Kidney (tissue), 13 donors: ENCODE measurements at regions not wholly inside any gene's neighbourhood (a gene's known extent, or its start where the extent isn't known, plus 50 kb on each side); places are given as distances from the start of the nearest gene placed in this dataset.

ENCODE experiments used
- DNase-seq, 5 donors: peaks; one replicate each; pipeline ENCODE4 v3.0.0-alpha.2; 2013 to 2020
- FAIRE-seq: peaks from 2 replicates; lab custom pipeline; 2012; peaks lifted over from hg19 to GRCh38; lab: Jason Lieb, UNC
- H3K27ac ChIP-seq, 2 donors: one replicate each; pipeline ENCODE4 v1.7.0; 2013; ENCODE audit warnings: low read depth in 2 of 2, low read length in 2 of 2, inconsistent platforms in 1 of 2
- H3K27me3 ChIP-seq: one replicate; pipeline ENCODE4 v1.7.1; 2013; ENCODE audit warnings: low read length, inconsistent platforms; ENCODE audit not compliant: control insufficient read depth, insufficient read depth
- H3K36me3 ChIP-seq, 3 donors: one replicate each; pipeline versions ENCODE4 v1.7.0 to v1.7.1; 2013; ENCODE audit warnings: low read length in 3 of 3, control low read depth in 1 of 3, inconsistent platforms in 1 of 3; ENCODE audit not compliant: insufficient read depth in 3 of 3, control insufficient read depth in 2 of 3
- H3K4me1 ChIP-seq, 3 donors: one replicate each; pipeline versions ENCODE4 v1.7.0 to v1.7.1; 2013; ENCODE audit warnings: low read length in 3 of 3, inconsistent platforms in 1 of 3, low read depth in 1 of 3; ENCODE audit not compliant: control insufficient read depth in 2 of 3, insufficient read depth in 2 of 3
- H3K4me3 ChIP-seq, 3 donors: one replicate each; pipeline versions ENCODE4 v1.7.0 to v1.8.1; 2013; ENCODE audit warnings: low read length in 3 of 3, control low read depth in 1 of 3, inconsistent platforms in 1 of 3
- H3K9ac ChIP-seq, 3 donors: one replicate each; pipeline versions ENCODE4 v1.7.0 to v1.7.1; 2013; ENCODE audit warnings: low read length in 3 of 3, control low read depth in 1 of 3, inconsistent platforms in 1 of 3
- H3K9me3 ChIP-seq, 3 donors: one replicate each; pipeline versions ENCODE4 v1.7.0 to v1.7.1; 2013; ENCODE audit warnings: low read length in 3 of 3, control low read depth in 1 of 3, inconsistent platforms in 1 of 3; ENCODE audit not compliant: control insufficient read depth in 2 of 3, insufficient read depth in 1 of 3
- intact Hi-C: fragments of 100-400 bp; cut with DNase I; formaldehyde crosslinking; loops from one replicate; pipeline ENCODE4 v1.11.1; 2022
- TF ChIP-seq, protein P1 (sequence below): IDR thresholded peaks from 3 replicates; pipeline ENCODE4 v1.5.1; 2012; ENCODE audit warnings: mild to moderate bottlenecking, moderate library complexity, borderline replicate concordance; ENCODE audit not compliant: insufficient read depth; ENCODE audit errors: extremely low read depth
- donor health status: control.
- donor health status: control.
- donor health status: control.
- donor health status: control.
- donor health status: control.
- donor health status: DM: yes; HTN: yes; CAD: no.
- donor health status: Normal renal cell carcinoma (clear cell type).

DNA sequence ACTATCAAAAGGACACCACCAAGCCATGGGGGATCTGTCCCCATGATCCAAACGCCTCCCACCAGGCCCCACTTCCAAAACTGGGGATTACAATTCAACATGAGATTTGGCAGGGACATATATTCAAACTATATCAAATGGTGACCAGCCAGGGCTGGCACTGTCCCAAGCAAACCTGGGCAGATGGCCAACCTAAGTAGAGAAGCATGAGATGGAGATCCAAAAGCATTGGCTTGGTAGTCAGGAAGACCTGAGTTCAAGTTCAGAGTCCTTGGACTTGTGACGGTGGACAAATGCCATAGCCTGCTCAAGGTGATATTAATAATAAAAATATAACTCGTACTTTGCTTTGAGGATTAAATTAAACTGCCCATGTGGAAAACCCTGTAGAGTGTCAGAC lies 79.2 kb upstream of the HS3ST1 start:
- no peaks in the 10 kb centered on the region for H3K27me3 ChIP-seq
- H3K9ac ChIP-seq = no peak overlapping the region
- no peak overlapping the region for H3K27ac ChIP-seq
- FAIRE-seq (no peak), DNase-seq (no peak)
- H3K4me3 ChIP-seq = no peak overlapping the region
- no peaks in the 10 kb centered on the region for H3K9me3 ChIP-seq
- intact Hi-C loops = no loop called here
- peaks cover 0 to 3% (median 0%) of the 10 kb centered on the region in 3 donors for H3K4me1 ChIP-seq
- TF ChIP-seq, protein P1, sequence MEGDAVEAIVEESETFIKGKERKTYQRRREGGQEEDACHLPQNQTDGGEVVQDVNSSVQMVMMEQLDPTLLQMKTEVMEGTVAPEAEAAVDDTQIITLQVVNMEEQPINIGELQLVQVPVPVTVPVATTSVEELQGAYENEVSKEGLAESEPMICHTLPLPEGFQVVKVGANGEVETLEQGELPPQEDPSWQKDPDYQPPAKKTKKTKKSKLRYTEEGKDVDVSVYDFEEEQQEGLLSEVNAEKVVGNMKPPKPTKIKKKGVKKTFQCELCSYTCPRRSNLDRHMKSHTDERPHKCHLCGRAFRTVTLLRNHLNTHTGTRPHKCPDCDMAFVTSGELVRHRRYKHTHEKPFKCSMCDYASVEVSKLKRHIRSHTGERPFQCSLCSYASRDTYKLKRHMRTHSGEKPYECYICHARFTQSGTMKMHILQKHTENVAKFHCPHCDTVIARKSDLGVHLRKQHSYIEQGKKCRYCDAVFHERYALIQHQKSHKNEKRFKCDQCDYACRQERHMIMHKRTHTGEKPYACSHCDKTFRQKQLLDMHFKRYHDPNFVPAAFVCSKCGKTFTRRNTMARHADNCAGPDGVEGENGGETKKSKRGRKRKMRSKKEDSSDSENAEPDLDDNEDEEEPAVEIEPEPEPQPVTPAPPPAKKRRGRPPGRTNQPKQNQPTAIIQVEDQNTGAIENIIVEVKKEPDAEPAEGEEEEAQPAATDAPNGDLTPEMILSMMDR = no peak
- H3K36me3 ChIP-seq = no peaks in the 10 kb centered on the region

DNA sequence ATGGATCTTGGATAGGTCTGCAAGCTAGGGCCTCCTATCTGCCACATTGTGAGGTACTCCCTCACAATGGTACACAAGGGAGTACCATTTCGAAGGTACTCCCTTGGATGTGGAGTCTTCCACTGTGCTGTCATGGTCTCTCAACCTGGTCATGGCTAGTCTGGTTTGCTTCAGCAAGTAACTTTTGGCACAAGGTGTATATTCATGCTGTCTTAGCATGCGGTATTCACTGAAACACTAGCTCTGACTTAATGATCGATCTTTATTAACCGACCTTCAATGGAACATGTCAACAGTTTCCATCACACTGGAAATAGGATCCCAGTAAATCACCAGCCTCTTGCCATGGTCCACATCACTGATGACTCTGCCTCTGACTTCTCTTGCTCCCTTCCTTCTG lies 77.5 kb upstream of the HS3ST1 start:
- no peak for DNase-seq
- H3K9me3 ChIP-seq = no peaks in the 10 kb centered on the region
- TF ChIP-seq, protein P1 = no peak
- intact Hi-C loops = no loop called here
- H3K4me1 ChIP-seq = peaks cover 0 to 3% (median 0%) of the 10 kb centered on the region in 3 donors
- H3K9ac ChIP-seq = no peak overlapping the region
- no peak for FAIRE-seq
- no peaks in the 10 kb centered on the region for H3K36me3 ChIP-seq
- no peak overlapping the region for H3K4me3 ChIP-seq
- no peaks in the 10 kb centered on the region for H3K27me3 ChIP-seq
- H3K27ac ChIP-seq = no peak overlapping the region

DNA sequence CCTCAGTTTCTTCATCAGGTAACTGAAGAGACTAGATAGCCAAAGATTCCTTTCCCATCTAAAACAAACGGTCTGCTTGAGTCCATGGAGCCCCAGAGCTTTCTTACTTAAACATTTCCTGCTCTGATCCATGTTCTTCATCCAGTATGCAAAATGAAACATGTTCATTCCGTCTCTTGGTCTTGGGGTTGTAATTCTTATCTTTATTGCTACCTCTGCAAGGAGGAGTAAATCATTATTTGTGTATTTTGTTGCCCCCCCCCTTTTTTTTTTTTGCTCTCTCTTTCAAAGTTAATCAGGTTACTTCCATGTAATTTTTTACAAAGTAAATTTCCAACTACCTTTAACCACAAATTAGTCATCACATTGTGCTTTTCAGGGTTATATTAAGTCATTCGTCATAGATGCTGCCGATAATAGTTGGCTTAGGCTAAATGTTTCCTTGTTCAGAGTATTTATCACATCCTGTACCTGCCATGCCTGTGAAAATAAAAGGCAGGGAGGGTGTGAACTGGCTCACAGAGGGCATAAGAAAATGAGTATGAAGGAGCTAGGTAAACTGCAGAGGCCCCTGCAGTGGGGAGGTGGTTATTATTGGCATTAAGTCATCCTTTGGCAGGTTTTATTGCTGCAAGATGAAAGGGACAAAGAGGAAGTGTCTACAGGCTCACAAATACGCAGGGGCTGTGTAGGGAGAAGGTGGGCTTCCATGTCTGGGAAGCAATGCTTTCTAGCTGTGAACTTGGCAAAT lies 76.7 kb upstream of the HS3ST1 start:
- Histone ChIP-seq H3K4me3 (no peak overlapping the region), H3K27me3 (no peaks in the 10 kb centered on the region), H3K4me1 (peaks cover 0 to 3% (median 0%) of the 10 kb centered on the region in 3 donors), H3K36me3 (no peaks in the 10 kb centered on the region), H3K9me3 (no peaks in the 10 kb centered on the region), H3K9ac (no peak overlapping the region), H3K27ac (no peak overlapping the region)
- DNase-seq = peak in 1 of 5 donors; percentile 37
- FAIRE-seq = peak; percentile 74
- intact Hi-C loops = no loop called here
- TF ChIP-seq, protein P1 = no peak

DNA sequence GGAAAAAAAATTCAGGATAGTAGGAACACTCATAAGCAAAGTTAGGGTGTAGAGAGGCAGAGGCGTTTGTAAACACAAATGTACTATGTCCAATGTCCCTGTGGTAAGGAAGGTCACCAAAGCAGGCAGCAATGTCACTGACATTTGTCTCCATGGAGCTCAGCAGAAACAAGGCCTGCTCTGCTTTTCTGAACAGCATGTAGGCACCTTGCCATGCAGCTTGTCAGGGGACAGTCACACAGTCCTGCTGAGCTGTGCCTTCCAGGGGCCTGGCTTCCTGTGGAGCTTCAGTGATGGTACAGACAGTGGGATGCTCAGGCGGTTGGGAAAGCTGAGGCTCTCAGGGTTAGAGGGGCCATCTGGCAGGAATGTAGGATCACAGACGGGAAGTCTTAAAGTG lies 74.5 kb upstream of the HS3ST1 start:
- FAIRE-seq = no peak
- no peaks in the 10 kb centered on the region for H3K9me3 ChIP-seq
- TF ChIP-seq, protein P1 = no peak
- no peak overlapping the region for H3K4me3 ChIP-seq
- no peak overlapping the region for H3K27ac ChIP-seq
- peaks cover 0 to 3% (median 0%) of the 10 kb centered on the region in 3 donors for H3K4me1 ChIP-seq
- no peak overlapping the region for H3K9ac ChIP-seq
- intact Hi-C loops = no loop called here
- no peaks in the 10 kb centered on the region for H3K27me3 ChIP-seq
- DNase-seq = peak in 2 of 5 donors; percentile 11 to 84
- H3K36me3 ChIP-seq = no peaks in the 10 kb centered on the region
